ENCODE measurements at regions not wholly inside any gene's neighbourhood (a gene's known extent, or its start where the extent isn't known, plus 50 kb on each side); places are given as distances from the start of the nearest gene placed in this dataset.

DNA sequence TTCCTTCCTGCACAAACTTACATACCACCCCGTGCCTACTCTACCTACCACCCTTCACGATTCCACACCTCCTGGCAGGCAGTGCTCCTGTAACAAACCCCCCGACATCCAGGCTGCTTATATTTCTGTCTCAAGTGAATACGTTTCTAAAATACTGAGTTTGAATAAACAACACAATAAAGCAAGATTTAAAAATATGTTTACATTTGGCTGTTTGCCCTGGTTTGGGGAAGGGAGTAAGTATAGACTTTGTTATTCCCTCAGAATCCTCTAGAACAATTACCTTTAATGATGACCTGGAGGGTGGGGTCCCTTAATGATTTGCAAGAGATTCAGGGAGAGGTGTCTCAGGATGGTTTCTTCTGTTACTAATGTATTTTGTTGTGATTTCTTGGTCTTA lies 402.6 kb upstream of the TBL1XR1 start:
- TF ChIP-seq ZBTB8A (CRISPR knock-in tag; IDR thresholded peaks at IDR 0.05; ENCODE audit: borderline replicate concordance, low read depth), result no peak
- TF ChIP-seq, protein P1, sequence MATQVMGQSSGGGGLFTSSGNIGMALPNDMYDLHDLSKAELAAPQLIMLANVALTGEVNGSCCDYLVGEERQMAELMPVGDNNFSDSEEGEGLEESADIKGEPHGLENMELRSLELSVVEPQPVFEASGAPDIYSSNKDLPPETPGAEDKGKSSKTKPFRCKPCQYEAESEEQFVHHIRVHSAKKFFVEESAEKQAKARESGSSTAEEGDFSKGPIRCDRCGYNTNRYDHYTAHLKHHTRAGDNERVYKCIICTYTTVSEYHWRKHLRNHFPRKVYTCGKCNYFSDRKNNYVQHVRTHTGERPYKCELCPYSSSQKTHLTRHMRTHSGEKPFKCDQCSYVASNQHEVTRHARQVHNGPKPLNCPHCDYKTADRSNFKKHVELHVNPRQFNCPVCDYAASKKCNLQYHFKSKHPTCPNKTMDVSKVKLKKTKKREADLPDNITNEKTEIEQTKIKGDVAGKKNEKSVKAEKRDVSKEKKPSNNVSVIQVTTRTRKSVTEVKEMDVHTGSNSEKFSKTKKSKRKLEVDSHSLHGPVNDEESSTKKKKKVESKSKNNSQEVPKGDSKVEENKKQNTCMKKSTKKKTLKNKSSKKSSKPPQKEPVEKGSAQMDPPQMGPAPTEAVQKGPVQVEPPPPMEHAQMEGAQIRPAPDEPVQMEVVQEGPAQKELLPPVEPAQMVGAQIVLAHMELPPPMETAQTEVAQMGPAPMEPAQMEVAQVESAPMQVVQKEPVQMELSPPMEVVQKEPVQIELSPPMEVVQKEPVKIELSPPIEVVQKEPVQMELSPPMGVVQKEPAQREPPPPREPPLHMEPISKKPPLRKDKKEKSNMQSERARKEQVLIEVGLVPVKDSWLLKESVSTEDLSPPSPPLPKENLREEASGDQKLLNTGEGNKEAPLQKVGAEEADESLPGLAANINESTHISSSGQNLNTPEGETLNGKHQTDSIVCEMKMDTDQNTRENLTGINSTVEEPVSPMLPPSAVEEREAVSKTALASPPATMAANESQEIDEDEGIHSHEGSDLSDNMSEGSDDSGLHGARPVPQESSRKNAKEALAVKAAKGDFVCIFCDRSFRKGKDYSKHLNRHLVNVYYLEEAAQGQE (IDR thresholded peaks at IDR 0.05; ENCODE audit: borderline replicate concordance in 1 of 2, low read depth in 1 of 2, low read length in 2 of 2), result no peak
- no peak for TF ChIP-seq POLR2AphosphoS5 (IDR thresholded peaks at IDR 0.05; ENCODE audit: low read depth, low read length)
- TF ChIP-seq, protein P2, sequence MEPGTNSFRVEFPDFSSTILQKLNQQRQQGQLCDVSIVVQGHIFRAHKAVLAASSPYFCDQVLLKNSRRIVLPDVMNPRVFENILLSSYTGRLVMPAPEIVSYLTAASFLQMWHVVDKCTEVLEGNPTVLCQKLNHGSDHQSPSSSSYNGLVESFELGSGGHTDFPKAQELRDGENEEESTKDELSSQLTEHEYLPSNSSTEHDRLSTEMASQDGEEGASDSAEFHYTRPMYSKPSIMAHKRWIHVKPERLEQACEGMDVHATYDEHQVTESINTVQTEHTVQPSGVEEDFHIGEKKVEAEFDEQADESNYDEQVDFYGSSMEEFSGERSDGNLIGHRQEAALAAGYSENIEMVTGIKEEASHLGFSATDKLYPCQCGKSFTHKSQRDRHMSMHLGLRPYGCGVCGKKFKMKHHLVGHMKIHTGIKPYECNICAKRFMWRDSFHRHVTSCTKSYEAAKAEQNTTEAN (CRISPR knock-in tag; conservative IDR thresholded peaks at IDR 0.05), result no peak
- TF ChIP-seq TAF15 (IDR thresholded peaks at IDR 0.05; ENCODE audit: low read depth, low read length, poor library complexity, severe bottlenecking), result no peak
- no peak for TF ChIP-seq ZNF251 (CRISPR knock-in tag; IDR thresholded peaks at IDR 0.05)
